ENCODE measurements at regions not wholly inside any gene's neighbourhood (a gene's known extent, or its start where the extent isn't known, plus 50 kb on each side); places are given as distances from the start of the nearest gene placed in this dataset.

DNA sequence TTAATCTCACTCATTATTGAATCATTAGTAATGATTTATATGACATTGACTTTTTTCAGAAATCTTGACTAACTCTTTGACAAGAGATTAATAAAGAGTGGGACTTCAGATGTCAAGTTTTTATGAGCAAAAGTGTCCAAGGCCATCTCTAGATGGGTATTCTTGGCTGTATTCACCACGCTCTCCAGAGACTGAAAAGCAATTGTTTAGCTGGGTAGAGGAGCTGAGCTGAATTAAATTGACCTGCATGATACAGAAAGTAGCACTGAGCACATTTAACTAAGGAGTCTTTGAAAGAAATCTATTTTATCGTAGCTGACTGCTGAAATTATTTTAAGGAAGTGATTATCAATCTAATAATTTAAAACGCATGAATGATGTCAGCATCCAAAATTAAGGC, 89.4 kb downstream of the LINC00237 start:
- Mint-ChIP-seq H3K36me3 (no peaks in the 10 kb centered on the region), H3K4me3 (no peak overlapping the region), H3K9me3 (peaks cover 0 to 1% (median 0%) of the 10 kb centered on the region in 3 donors), H3K27ac (no peak overlapping the region), H3K4me1 (no peaks in the 10 kb centered on the region), H3K27me3 (peaks cover 37% of the 10 kb centered on the region)

DNA sequence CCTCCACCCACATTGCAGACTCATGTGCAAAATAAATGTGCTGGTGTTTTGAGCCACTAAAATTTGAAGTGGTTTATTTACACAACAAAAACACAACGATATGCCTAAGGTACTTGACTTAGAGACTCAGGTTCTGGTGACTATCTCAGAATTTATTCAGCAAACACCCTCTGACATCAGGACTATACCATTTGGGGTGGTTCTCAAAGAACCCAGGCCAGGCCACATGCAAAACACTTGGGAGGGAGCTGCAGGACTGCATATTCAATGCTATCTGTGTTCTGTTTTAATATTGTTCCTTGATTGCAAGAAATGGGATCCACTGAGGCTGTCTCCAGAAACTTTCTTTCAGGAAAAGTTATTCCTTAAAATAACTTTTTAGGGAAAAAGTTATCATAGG, 91.6 kb downstream of the LINC00237 start:
- Mint-ChIP-seq H3K27ac (no peak overlapping the region), H3K4me1 (no peaks in the 10 kb centered on the region), H3K27me3 (peaks cover 20% of the 10 kb centered on the region), H3K4me3 (no peak overlapping the region), H3K9me3 (peaks cover 0 to 1% (median 0%) of the 10 kb centered on the region in 3 donors), H3K36me3 (no peaks in the 10 kb centered on the region)

DNA sequence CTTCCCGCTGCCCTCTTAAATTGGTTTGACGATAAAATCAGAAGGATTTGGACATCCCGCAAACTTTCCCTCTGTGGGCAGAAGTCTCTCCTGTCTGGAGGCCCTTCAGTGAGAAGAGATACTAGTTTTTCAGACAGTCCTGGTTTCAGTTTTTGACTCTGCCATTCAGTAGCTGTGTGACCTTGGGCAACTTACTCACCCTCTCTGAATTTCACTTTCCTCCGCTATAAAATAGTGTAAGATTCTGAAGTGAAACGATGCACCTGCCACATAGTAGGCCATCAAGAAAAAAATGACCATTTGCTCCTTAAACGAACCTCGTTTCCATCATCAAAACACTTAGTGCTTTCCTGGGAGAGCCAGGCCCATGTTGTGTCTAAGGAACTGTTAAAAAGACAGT, 97.2 kb downstream of the LINC00237 start:
- H3K27me3 Mint-ChIP-seq = peaks cover 1% of the 10 kb centered on the region
- no peak overlapping the region for H3K4me3 Mint-ChIP-seq
- H3K9me3 Mint-ChIP-seq = peaks cover 0 to 2% (median 0%) of the 10 kb centered on the region in 3 donors
- H3K4me1 Mint-ChIP-seq = no peaks in the 10 kb centered on the region
- no peak overlapping the region for H3K27ac Mint-ChIP-seq
- H3K36me3 Mint-ChIP-seq = no peaks in the 10 kb centered on the region

DNA sequence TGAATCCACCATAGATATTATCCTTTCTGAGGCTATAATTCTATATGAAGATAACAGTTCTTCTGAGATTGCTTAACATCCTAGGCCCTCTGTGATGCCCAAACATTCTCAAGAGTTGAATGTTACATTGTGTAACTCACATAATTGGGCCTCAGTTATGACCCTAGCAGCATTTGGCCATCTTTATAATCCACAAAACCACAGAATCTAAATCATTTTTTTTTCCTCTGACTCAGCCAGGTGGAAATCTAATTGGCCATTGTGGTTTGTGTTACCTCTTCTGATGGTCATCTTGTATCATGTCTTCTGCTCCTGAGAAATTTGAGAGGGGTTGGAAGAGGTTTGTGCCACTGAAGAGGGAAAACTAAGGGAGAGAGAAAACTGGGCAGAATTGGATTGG, 99.5 kb downstream of the LINC00237 start:
- Mint-ChIP-seq H3K27me3 (no peaks in the 10 kb centered on the region), H3K9me3 (peaks cover 0 to 2% (median 0%) of the 10 kb centered on the region in 3 donors), H3K36me3 (no peaks in the 10 kb centered on the region), H3K27ac (no peak overlapping the region), H3K4me3 (no peak overlapping the region), H3K4me1 (no peaks in the 10 kb centered on the region)

DNA sequence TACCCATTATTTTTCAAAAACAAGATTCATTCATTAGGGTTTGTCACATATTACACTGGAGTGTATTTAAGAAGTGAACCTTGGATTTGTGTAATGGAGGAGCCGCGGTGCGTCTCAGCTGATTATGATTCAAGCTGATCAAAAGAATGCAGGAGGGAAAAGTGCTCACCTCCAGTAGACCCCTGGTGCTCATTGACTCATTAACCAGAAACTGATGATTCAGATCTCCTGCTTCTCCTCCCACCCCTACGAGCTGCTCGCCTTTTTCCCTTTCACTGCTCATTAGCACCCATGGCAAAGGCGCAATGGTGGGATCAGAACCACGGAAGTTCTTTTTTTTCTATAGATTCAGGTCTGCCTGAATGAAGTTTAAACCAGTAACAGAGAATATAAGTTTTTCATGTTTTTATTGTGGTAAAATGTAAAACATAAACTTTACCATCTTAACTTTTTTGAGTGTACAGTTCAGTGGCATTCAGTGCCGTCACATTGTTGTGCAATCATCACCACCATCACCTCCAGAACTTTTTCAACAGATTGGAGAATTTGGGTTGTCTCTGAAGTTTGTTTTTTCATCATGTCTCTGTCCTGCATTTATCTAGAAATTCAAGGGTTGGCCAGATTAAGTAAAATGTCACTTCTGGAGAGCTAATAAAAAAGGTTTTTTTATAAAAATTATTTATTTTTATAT, 101.6 kb downstream of the LINC00237 start:
- Mint-ChIP-seq H3K36me3 (no peaks in the 10 kb centered on the region), H3K9me3 (peaks cover 0 to 2% (median 0%) of the 10 kb centered on the region in 3 donors), H3K4me1 (no peaks in the 10 kb centered on the region), H3K27ac (no peak overlapping the region), H3K27me3 (no peaks in the 10 kb centered on the region), H3K4me3 (no peak overlapping the region)

DNA sequence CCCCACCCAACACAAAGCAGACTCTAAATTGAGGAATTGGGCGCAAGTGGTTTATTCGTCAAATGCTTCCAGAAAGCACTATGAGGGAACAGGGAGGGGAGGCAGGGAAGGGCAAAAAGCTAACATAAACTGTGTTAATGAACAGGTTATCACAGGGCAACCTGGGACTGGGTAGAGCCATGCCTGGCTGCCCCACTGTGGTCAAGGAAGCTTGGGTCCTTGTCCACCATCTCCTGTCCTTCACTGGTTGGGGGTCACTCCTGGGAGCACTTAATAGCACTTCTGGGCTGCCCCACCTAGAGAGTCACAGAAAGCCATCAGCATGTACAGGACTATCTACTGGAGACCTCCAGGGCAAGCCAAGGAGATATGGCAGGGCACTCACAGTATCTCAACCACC, 102.3 kb downstream of the LINC00237 start:
- Mint-ChIP-seq H3K27ac (no peak overlapping the region), H3K4me3 (no peak overlapping the region)

DNA sequence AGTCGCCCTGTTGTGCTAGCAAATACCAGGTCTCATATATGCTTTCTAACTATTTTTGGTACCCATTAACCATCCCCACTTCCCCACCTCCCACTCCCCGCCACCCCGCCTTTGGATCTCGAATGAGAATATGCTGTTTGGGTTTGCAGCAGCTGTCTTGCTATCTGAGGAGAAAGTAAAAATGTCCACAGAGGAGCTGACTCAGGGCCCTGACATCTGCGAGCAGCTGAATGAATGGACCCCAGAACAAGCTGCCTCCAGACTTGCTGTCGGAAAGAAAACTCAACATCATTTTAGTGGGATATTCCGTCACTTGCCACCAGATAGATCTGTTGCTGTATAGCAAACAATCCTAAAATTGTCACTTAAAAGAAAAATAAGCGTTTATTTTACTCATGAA, 103.7 kb downstream of the LINC00237 start:
- Mint-ChIP-seq H3K27ac (no peak overlapping the region), H3K4me1 (peaks cover 0 to 1% (median 0%) of the 10 kb centered on the region in 3 donors), H3K4me3 (no peak overlapping the region), H3K9me3 (no peaks in the 10 kb centered on the region), H3K36me3 (no peaks in the 10 kb centered on the region), H3K27me3 (no peaks in the 10 kb centered on the region)

More for the DNA sequence above, 102.3 kb downstream of the LINC00237 start:
- no peaks in the 10 kb centered on the region for H3K9me3 Mint-ChIP-seq
- peaks cover 0 to under 1% (median 0%) of the 10 kb centered on the region in 3 donors for H3K4me1 Mint-ChIP-seq
- H3K36me3 Mint-ChIP-seq = no peaks in the 10 kb centered on the region
- no peaks in the 10 kb centered on the region for H3K27me3 Mint-ChIP-seq

DNA sequence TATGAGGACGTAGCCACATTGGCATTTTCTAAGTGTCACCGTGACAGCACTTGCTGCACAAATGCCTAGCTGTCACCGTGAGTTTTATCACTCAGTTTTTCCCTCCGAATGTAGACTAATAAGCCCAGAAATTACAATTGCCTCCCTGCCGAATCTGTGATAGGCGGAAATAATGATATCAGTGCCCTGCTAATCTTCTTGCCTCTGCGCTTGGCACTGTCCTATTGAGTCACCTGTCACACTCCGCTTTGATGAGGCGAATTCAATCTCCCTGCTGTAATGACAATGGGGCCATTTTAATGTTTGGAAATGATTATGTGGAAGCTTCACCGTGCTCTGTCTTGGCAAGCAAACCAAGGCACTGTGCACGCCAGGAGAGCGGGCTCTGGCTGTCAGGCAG, 112.8 kb downstream of the LINC00237 start:
- no peak overlapping the region for H3K4me3 Mint-ChIP-seq
- no peaks in the 10 kb centered on the region for H3K4me1 Mint-ChIP-seq
- H3K27me3 Mint-ChIP-seq = peaks cover 2% of the 10 kb centered on the region
- no peaks in the 10 kb centered on the region for H3K36me3 Mint-ChIP-seq
- no peak overlapping the region for H3K27ac Mint-ChIP-seq
- no peaks in the 10 kb centered on the region for H3K9me3 Mint-ChIP-seq

DNA sequence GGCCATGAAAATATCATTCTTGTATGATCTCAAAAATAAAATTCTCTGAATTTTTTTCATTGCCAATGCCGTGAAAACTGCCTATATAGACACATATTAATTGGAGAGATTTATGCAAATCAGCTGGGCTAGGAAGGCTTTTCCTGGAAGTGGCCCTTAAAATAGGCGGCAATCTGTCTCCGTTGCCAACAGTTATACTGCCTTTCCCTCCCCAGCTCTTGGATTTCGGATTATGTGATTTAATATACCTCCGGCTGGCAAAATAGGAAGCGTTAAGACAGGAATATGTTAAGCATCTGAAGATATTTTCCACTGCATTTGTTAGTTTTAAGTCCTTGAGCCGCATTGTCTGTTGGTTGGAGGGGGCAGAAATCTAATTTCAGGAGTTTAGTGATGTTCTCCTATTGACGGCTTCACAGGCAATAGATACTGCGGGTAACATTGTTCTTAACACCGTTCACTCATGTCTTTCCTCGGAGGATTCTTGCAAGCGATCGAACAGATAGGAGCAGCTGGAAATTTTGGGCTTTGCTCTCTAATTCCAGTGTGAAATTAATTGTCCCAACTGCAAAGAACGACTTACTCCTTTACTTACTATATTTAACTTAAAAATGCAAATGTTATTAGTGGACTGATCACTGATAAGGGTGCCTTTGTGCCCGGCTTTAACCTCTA, 113.3 kb downstream of the LINC00237 start:
- Mint-ChIP-seq H3K27ac (peak overlapping the region in 1 of 3 donors; percentile 22), H3K4me1 (no peaks in the 10 kb centered on the region), H3K4me3 (no peak overlapping the region), H3K36me3 (no peaks in the 10 kb centered on the region), H3K9me3 (peaks cover 0 to under 1% (median 0%) of the 10 kb centered on the region in 3 donors), H3K27me3 (peaks cover 2% of the 10 kb centered on the region)

DNA sequence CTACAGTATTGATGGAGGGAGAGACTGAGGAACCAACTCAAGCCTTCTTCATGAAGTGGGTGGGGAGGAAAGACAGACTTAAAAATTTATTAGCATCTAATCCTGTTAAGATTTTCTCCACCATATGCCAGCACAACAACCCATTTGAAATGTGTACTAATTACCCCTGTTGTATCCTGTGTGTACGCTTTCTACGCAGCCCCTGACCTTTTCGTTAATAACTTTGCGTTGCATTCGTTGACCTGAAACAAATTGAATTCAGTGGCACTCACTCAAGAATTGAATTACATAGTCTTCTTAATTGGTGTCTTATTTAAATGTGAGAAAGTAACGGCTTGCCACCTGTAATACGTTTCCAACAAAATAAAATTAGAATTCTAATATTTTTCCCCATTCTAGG, 113.9 kb downstream of the LINC00237 start:
- H3K9me3 Mint-ChIP-seq = peaks cover 0 to 2% (median 0%) of the 10 kb centered on the region in 3 donors

DNA sequence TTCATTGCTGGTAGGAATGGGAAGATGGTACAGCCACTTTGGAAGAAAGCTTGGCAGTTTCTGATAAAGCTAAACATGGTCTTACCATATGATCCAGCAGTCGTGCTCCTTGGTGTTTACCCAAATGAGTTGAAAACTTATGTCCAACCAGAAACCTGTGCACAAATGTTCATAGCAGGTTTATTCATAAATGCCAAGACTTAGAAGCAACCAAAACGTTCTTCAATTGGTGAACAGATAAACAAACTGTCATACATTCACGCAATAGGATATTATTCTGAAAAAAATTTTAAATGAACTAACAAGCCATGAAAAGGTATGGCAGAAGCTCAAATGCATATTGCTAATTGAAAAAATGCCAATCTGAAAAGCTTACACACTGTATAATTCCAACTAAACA, 117.1 kb downstream of the LINC00237 start:
- H3K9me3 Mint-ChIP-seq = peaks cover 0 to 2% (median 0%) of the 10 kb centered on the region in 3 donors
- no peaks in the 10 kb centered on the region for H3K4me1 Mint-ChIP-seq
- H3K27me3 Mint-ChIP-seq = peaks cover 2% of the 10 kb centered on the region
- H3K4me3 Mint-ChIP-seq = no peak overlapping the region
- no peaks in the 10 kb centered on the region for H3K36me3 Mint-ChIP-seq
- no peak overlapping the region for H3K27ac Mint-ChIP-seq

More for the DNA sequence above, 113.9 kb downstream of the LINC00237 start:
- H3K36me3 Mint-ChIP-seq = no peaks in the 10 kb centered on the region
- peak overlapping the region in 1 of 3 donors; percentile 22 for H3K27ac Mint-ChIP-seq
- peaks cover 2% of the 10 kb centered on the region for H3K27me3 Mint-ChIP-seq
- no peaks in the 10 kb centered on the region for H3K4me1 Mint-ChIP-seq
- no peak overlapping the region for H3K4me3 Mint-ChIP-seq

DNA sequence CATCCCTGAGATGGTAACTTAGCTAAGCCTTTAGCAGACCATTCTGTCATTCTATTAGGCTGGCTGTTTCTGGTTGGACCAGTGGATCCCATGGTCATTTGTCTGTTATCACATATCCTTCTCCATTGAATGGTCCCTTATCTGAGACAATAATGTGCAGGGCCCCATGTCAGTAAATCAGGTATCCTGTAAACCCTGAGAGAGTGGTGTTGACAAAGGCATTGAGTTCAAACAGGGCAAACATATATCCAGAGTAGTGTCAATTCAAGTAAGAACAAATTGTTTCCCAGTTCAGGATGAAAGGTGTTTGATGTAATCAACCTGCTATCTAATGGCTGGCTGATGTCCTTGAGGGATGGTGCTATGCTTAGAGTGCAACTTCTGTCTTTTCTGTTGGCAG, 126.2 kb downstream of the LINC00237 start:
- Mint-ChIP-seq H3K27me3 (no peaks in the 10 kb centered on the region), H3K4me3 (no peak overlapping the region), H3K27ac (no peak overlapping the region), H3K9me3 (peaks cover 6 to 16% (median 11%) of the 10 kb centered on the region in 3 donors), H3K4me1 (no peaks in the 10 kb centered on the region), H3K36me3 (peaks cover 1% of the 10 kb centered on the region)

DNA sequence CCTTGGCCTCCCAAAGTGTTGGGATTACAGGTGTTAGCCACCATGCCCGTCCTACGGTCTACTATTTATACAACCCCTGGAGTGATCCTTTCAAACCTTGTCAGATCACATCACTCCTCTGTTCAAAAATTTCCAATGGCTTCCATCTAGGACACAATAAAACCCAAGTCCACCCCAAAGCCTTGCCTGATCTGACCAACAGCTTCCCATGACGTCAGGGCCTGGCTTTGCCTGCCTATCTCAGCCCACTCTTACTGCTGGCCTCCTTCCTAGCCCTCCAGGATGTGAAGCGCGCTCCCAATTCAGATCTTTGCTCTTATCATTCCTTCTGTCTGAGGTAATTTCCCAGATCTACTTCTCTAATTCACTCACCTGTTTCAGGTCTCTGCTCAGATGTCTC, 128.4 kb downstream of the LINC00237 start:
- peaks cover 4% of the 10 kb centered on the region for H3K36me3 Mint-ChIP-seq
- peaks cover 6 to 24% (median 12%) of the 10 kb centered on the region in 3 donors for H3K9me3 Mint-ChIP-seq
- no peak overlapping the region for H3K27ac Mint-ChIP-seq
- peaks cover 0 to 3% (median 0%) of the 10 kb centered on the region in 3 donors for H3K4me1 Mint-ChIP-seq
- H3K27me3 Mint-ChIP-seq = peaks cover 2% of the 10 kb centered on the region
- H3K4me3 Mint-ChIP-seq = no peak overlapping the region

DNA sequence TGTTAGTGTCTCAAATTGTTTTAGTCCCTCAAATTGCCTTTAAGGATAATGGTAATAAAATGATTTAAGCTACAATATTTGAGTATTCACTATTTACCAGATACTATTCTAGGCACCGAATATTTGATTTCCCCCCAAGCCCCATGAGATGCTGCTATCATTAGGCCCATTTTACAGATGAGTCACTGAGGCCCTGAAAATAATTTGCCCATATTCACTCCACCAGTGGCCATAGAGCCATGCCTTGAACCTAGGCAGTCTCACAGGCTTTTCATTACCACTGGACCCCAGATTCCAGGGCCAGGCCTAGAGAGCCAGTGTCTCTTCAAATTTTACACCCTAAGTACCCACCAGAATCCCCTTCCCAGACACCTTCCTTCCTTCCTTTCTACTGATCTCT, 133.7 kb downstream of the LINC00237 start:
- H3K9me3 Mint-ChIP-seq = peaks cover 0 to 10% (median 1%) of the 10 kb centered on the region in 3 donors
- H3K27ac Mint-ChIP-seq = no peak overlapping the region
- H3K27me3 Mint-ChIP-seq = peaks cover 2% of the 10 kb centered on the region
- peaks cover 4% of the 10 kb centered on the region for H3K36me3 Mint-ChIP-seq
- H3K4me3 Mint-ChIP-seq = no peak overlapping the region
- peaks cover 0 to 3% (median 0%) of the 10 kb centered on the region in 3 donors for H3K4me1 Mint-ChIP-seq

DNA sequence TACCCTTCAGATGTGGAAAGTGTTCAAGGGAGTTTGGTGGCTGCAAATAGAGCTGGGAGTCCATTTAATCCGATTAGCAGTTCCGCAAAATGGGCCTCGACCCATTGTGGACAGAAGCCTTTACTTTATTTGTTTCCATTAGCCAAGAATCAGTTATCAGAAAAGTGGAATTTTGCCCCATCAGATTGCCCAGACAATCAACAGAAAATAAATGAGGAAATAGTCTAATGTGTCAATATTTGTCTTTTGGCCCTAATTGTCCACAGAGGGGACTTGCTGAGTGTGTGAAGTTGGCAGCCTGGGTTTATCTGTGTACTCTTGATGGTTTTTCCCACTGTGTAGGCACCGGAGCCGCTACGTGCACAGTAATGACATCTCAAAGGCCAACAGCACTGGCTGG, 134.3 kb downstream of the LINC00237 start:
- Mint-ChIP-seq H3K36me3 (peaks cover 4% of the 10 kb centered on the region), H3K27ac (no peak overlapping the region), H3K27me3 (peaks cover 2% of the 10 kb centered on the region), H3K4me3 (no peak overlapping the region), H3K9me3 (peaks cover 0 to 10% (median 1%) of the 10 kb centered on the region in 3 donors), H3K4me1 (peaks cover 0 to 3% (median 0%) of the 10 kb centered on the region in 3 donors)

DNA sequence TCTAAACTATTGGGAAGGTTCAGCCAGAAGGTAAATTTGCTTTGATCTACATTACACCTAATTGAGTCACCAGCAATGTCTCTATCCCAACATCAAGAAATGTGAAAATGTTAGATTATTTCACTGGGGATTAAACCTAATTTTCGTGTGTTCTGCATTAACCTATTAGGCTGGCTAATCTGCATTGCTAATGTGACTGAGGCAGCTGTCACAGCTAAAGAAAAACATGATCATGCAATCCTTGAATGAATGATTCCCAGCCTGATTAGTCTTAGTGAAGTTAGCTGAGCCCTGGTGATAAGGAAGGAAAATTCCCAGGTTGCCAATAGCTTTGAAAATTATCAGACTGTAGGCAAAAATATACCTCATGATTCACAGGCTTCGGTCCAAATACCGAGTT, 135.3 kb downstream of the LINC00237 start:
- Mint-ChIP-seq H3K9me3 (peaks cover 0 to 10% (median 1%) of the 10 kb centered on the region in 3 donors), H3K27ac (no peak overlapping the region), H3K36me3 (peaks cover 4% of the 10 kb centered on the region), H3K4me3 (no peak overlapping the region), H3K27me3 (peaks cover 2% of the 10 kb centered on the region), H3K4me1 (peaks cover 0 to 3% (median 0%) of the 10 kb centered on the region in 3 donors)

All from IgD-negative memory B cell (primary cell).